ENCODE measurements at regions not wholly inside any gene's neighbourhood (a gene's known extent, or its start where the extent isn't known, plus 50 kb on each side); places are given as distances from the start of the nearest gene placed in this dataset.

DNA sequence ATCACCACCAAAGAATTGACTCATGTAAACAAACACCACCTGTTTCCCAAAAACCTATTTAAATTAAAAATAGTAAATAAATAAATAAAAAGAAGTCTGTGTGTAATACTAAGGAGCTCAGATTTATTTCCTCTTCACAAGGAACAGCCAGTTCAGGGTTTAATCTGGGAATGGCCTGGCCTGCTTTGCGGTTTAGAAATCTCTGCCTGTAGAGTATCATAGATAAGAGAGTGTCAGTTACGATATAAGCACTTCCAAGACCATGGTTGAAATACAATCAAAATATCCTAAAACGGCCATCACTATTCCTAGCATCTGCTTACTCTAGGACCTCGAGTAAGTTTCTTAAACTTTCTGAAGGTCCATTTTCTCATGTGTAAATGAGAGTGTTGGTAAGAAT lies 274.4 kb downstream of the PLPP3 start:
- DNase-seq = no peak

DNA sequence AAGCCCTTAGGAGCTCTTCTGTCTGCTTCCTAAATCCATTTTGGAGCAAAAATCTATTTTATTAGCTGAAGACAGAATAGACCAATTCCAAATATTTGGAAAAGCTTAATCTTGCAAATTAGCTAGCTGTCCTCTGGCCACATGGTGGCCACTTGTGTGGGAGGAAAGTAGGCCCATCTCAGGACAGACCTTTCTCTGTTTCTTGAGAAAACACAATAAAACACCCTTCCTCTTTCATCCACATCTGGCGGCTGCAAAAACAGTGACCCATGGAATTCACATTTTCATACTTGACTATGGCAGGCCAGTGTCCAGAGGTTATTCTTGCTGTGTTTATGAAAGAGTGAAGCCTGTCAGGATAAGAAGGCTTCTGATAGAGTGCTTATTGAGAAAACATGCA lies 275.6 kb downstream of the PLPP3 start:
- no peak for DNase-seq

GRCh38 chr1:56302878-56303277 lies 276.5 kb downstream of the PLPP3 start:
- peak; percentile 28 for DNase-seq

- peak; percentile 82 for DNase-seq
Observed at GRCh38 chr1:56301791-56302190, 277.6 kb downstream of the PLPP3 start.

GRCh38 chr1:56300836-56301235 lies 278.5 kb downstream of the PLPP3 start:
- DNase-seq = no peak

- DNase-seq = no peak
Observed at GRCh38 chr1:56298866-56299265, 280.5 kb downstream of the PLPP3 start.

GRCh38 chr1:56297904-56298303 lies 281.5 kb downstream of the PLPP3 start:
- no peak for DNase-seq

DNA sequence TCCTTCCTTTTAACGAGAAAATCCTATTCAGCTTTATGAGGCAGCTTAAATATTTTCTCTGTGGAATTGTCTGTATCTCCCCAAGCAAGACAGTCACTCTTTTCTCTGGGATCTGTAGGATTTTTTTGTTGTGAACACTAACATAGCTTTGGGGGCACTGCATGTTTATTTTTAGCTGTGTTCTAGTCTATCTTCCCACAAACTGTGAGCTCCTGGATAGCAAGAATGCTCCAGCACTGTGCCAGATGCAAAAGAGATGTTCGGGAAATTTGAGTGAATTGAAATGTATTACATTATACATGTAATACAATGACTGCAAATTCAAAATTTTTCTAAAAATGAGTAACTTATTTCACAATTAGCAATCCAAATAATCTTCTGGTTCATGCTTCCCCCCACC lies 282.2 kb downstream of the PLPP3 start:
- no peak for DNase-seq

DNA sequence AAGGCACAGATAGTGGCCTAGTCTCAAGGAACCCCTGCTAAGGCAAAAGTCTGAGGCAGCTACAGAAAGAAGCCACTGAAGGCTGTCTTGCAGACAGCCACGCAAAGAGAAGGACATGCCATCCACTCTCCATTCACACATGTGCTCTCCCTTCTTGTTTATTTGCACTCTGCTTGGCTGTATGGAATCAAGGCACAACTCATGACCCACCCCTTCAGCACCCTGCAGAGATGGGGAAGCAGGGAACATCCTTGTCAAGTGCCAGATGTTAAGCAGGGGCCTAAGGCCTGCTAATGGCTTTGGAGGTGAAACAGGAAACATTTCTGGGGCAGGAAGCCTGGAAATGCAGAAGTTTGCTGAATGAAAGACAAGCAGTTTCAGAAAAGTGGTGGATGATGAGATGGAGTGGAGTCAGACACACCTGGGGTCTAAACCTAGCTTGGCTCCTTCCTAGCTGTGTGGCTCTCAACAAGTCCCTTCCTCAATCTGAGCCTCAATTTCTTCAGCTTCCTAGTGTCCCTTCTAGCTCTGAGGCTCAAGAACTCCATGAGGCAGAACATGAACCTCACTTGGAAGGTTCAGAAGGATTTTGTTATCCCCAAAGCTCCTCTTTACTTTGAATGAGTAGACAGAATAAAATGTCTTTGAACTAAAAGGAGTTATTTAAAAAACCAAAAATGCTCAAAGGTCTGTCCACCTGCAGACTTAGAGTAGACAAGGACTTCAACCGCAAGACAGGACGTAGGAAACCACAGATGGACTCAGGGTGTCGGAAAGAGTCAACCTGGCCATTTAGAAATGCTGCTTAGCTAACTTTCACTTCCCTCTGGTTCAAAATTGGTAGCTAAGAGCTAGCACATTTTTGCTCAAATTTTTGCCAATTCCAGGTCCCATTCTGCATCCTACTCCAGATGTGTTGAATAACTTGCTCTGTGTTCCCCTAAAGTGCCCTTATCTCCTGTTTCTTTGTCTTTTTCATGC lies 283.1 kb downstream of the PLPP3 start:
- no peak for DNase-seq

GRCh38 chr1:56291374-56291919 lies 287.9 kb downstream of the PLPP3 start:
- no peak for DNase-seq

DNA sequence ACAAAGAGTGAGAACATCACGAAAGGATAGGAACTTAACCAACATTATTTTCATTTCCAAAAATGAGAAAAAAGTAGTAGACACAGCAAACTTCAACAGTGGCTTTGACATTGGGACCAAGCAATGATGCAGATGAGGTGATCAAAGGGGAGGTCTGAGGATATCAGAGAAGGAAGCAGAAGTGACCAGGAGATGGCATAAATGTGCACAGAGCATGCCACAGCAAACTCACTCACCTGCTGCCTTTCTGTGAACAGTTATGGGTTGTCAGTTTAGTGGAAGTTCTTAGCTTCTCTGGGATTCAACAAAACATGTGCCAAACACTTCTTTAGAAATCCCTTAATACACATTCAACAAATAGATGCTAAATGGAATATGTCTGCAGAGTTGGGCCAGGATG lies 290.1 kb downstream of the PLPP3 start:
- no peak for DNase-seq

DNA sequence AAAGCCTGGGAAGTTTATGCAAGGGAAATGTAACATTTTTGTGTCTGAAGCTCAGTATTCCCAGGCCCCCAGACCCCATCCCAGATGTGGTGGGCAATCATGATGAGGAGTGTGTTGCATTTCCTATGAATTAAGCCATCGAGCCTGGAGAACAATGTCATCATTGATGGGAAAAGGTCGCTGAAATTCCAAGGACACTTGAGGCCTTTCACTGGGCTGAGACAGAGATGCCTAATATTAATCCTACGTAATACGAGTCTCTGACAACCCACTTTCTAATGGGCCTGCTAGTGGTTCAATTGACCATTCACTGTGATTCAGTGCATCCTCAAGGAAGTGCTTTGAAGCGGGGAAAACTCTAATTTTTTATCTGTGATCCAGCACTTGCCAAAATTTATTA lies 291.6 kb downstream of the PLPP3 start:
- DNase-seq = no peak

GRCh38 chr1:56286956-56287355 lies 292.4 kb downstream of the PLPP3 start:
- no peak for DNase-seq

GRCh38 chr1:56286506-56286905 lies 292.9 kb downstream of the PLPP3 start:
- no peak for DNase-seq

GRCh38 chr1:56285554-56286402 lies 293.6 kb downstream of the PLPP3 start:
- DNase-seq = peak; percentile 21

- DNase-seq = peak; percentile 69
Observed at GRCh38 chr1:56284928-56285327, 294.4 kb downstream of the PLPP3 start.

GRCh38 chr1:56278061-56278460 lies 301.3 kb downstream of the PLPP3 start:
- DNase-seq = no peak

DNA sequence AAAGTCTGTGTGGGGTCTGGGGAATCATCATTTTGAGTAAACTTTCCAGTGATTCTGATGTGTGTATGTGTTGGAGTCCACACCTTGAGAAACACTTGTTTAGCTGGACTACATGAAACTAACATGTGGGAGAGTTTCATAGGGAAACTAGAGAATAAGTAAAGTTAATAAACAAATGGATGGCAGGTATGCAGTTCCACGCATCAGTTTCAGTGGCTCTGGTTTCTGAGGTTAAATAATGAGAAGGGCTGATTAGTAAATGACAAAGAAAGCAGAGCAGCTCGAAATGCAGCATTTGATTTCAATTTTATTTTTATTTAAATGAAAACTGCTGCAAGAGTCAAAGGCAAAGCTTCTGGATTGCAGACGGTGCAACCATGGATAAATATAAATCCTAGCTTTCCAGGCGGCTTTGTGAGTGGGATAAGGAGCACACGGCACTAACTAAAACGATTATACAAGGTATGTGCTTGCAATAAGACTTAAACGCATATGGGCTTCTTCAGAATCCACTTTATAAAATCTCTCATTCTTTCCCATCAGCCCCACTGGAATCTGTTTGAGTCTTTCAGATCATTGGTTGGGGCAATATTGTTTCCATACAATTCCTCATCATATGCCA lies 310.7 kb downstream of the PLPP3 start:
- no peak for DNase-seq

DNA sequence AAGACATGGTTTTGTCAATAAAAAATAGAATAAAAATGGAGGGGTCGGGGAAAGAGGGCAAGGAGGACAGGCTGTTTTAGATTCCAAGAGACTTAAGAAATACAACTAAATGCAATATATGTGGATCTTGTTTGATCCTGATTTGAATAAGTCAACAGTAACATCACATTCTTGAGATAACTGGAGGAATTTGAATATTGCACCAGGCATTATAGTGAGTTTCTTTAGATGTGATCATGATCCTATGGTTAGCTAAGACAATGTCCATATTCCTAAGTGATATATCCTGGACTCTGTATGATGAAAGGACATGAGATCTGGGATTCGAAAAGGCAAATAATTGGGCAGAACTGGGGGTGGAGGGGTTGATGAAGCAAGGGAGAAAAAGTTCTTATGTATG lies 311.8 kb downstream of the PLPP3 start:
- no peak for DNase-seq

DNA sequence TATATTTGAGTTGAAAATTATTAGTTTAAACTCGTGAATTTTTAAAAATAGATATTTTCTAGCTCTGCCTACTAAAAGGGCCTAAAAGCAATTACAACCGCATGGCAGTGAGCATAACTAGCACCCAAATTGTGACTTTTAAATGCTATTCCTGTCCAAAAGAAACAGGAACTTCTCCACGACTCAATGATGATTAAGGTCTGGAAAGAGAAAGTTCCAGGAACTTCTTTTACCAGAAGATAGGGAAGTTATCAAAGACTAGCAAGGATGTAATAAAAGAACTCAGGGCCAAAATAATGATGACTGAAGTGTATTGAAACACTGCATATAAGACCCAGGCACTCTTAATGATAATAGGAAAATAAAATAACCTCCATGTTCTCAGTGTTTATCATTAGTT lies 313.0 kb downstream of the PLPP3 start:
- DNase-seq = no peak

DNA sequence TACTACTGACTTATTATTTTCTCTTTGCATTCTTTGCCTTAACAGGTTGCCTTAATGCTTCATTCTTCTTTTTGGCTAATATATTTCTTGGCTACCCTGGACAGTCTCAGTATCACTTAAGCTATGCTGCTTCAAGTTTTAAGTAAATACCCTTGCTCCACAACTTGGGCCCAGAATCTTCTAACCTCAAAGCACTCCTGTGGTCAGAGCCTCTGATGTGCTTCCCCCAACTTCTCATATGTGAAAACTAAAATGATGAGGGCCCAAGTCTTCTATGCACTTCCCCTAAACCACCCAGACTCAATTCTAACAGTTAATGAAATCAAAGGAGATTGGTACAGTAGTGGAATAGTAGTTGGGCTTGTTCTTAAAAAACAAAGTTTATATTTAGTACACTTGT lies 314.1 kb downstream of the PLPP3 start:
- no peak for DNase-seq

DNA sequence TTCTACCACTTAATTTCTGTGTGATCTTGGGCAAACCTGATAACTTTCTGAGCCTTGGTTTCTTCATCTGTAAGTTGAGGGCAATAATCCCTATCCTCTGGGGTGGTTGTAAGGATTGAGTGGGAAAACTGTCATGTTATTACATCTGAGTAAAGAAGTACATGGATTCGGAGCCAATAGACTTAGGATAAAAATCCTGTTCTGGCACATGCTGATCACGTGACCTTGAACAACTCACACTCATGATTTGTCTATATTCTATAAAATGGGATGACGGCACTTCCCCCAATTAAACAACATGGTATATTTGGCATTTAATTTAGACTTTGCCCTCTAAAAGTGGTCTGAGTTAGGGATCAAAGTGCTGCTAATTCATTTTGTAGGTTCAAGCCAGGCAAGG lies 315.5 kb downstream of the PLPP3 start:
- DNase-seq = no peak

DNA sequence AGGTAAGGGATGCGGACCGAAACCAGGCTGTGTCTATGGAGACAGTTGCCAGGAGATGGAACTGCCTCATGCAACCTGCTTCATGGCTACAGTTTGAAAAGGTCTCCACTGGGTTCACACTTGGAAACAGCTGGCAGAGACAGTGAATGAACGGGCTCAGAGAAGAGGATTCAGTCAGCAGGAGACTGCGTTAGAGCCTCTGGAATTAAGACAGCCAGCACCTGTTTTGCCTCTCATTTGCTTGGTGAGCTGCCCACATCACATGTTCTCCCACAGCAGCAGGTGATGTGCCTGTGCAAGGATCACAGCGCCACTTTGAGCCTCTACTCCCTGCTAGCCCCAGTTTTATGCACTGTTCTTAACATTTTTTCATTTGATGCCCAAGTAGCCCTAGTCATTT lies 321.0 kb downstream of the PLPP3 start:
- DNase-seq = no peak
